B cell (primary cell): ENCODE measurements at regions not wholly inside any gene's neighbourhood (a gene's known extent, or its start where the extent isn't known, plus 50 kb on each side); places are given as distances from the start of the nearest gene placed in this dataset.
"Not testable (repeated sequence)": the region's sequence is repeated elsewhere in the genome, so short reads cannot be mapped to it uniquely, and the experiment has no call there.

Experiments
- ATAC-seq: fragments of 200-7000 bp; cut with Tn5 transposase; one replicate; pipeline ENCODE4 v1.10.0; 2021; ENCODE audit warnings: low read depth, mild to moderate bottlenecking, moderate number of reproducible peaks, moderate library complexity
- CTCF ChIA-PET: fragments of 350-600 bp; sonication (Branson Sonifier 250); formaldehyde crosslinking; loops from one replicate; lab custom pipeline; 2021; ENCODE audit warnings: antibody characterized with exemption, inconsistent platforms; lab: Charles Lee
- POLR2A ChIA-PET: fragments of 350-600 bp; sonication (Branson Sonifier 250); formaldehyde crosslinking; loops from one replicate; lab custom pipeline; 2021; ENCODE audit warnings: antibody characterized with exemption; lab: Charles Lee
- DNase-seq: peaks from one replicate; pipeline ENCODE4 v3.0.0; 2013
- H2AFZ ChIP-seq: 2 replicates; pipeline ENCODE4 v1.6.1; 2012; ENCODE audit warnings: mild to moderate bottlenecking, low read depth, low read length; ENCODE audit not compliant: insufficient read depth, poor library complexity, severe bottlenecking
- H3K27ac ChIP-seq, 2 donors: 1 replicate in 1 of 2; 2 replicates in 1 of 2; pipeline ENCODE4 v1.5.1; 2012 to 2013; ENCODE audit warnings: low read length in 2 of 2, mild to moderate bottlenecking in 2 of 2, moderate library complexity in 1 of 2
- H3K27me3 ChIP-seq, 4 experiments: fragments of 200-600 bp in 1 of 4; sonication (generic) in 1 of 4; replicated peaks in 1 of 4; 1 replicate in 2 of 4; 2 replicates in 2 of 4; pipeline versions ENCODE4 v1.6.1 to v1.7.0; 2013 to 2016; ENCODE audit warnings: low read length in 3 of 4, mild to moderate bottlenecking in 2 of 4, mixed read lengths in 1 of 4, moderate library complexity in 1 of 4; ENCODE audit not compliant: insufficient read depth in 4 of 4, control insufficient read depth in 3 of 4; ENCODE audit errors: control extremely low read depth in 1 of 4
- H3K36me3 ChIP-seq, 2 experiments: replicated peaks in 1 of 2; 1 replicate in 1 of 2; 2 replicates in 1 of 2; pipeline versions ENCODE4 v1.6.1 to v1.7.1; 2013; ENCODE audit warnings: low read length in 1 of 2; ENCODE audit not compliant: insufficient read depth in 2 of 2, control insufficient read depth in 1 of 2; ENCODE audit errors: control extremely low read depth in 1 of 2, extremely low read depth in 1 of 2
- H3K4me1 ChIP-seq, 2 donors: fragments of 200-600 bp in 1 of 2; sonication (generic) in 1 of 2; 1 replicate in 1 of 2; 2 replicates in 1 of 2; pipeline versions ENCODE4 v1.5.1 to v1.6.1; 2013 to 2017; ENCODE audit warnings: low read length in 2 of 2; ENCODE audit not compliant: control insufficient read depth in 2 of 2, insufficient read depth in 2 of 2
- H3K4me2 ChIP-seq: replicated peaks from 2 replicates; pipeline ENCODE3; 2012; ENCODE audit warnings: mild to moderate bottlenecking, low read depth, low read length; ENCODE audit not compliant: poor library complexity, severe bottlenecking
- H3K4me3 ChIP-seq, 5 experiments: fragments of 200-600 bp in 1 of 5; sonication (generic) in 1 of 5; 1 replicate in 3 of 5; 2 replicates in 2 of 5; pipeline versions ENCODE4 v1.5.1 to v1.7.0; 2011 to 2016; ENCODE audit warnings: low read length in 4 of 5, mild to moderate bottlenecking in 4 of 5, low read depth in 2 of 5, control low read depth in 1 of 5, moderate library complexity in 1 of 5; ENCODE audit not compliant: insufficient read depth in 1 of 5; ENCODE audit errors: control extremely low read depth in 1 of 5, extremely low read depth in 1 of 5
- H3K79me2 ChIP-seq: fragments of 200-600 bp; sonication (generic); one replicate; pipeline ENCODE4 v1.6.0; 2016; ENCODE audit warnings: low read length; ENCODE audit not compliant: control insufficient read depth, insufficient read depth
- H3K9ac ChIP-seq: fragments of 200-600 bp; sonication (generic); 2 replicates; pipeline ENCODE4 v1.6.1; 2017; ENCODE audit warnings: mild to moderate bottlenecking, low read length, moderate library complexity
- H3K9me3 ChIP-seq, 3 donors: one replicate each; pipeline versions ENCODE4 v1.6.1 to v1.7.1; 2013; ENCODE audit warnings: low read length in 2 of 3; ENCODE audit not compliant: control insufficient read depth in 2 of 3, insufficient read depth in 1 of 3; ENCODE audit errors: control extremely low read depth in 1 of 3
- H4K20me1 ChIP-seq: 2 replicates; pipeline ENCODE4 v1.6.0; 2012; ENCODE audit warnings: mild to moderate bottlenecking, low read length; ENCODE audit not compliant: insufficient read depth, control insufficient read depth, poor library complexity, severe bottlenecking
- H3K27ac Mint-ChIP-seq: one replicate; pipeline ENCODE4 v1.8.0; 2021; ENCODE audit warnings: mixed read lengths
- H3K27me3 Mint-ChIP-seq: one replicate; pipeline ENCODE4 v1.8.0; 2021; ENCODE audit warnings: mixed read lengths
- H3K4me1 Mint-ChIP-seq: one replicate; pipeline ENCODE4 v1.8.0; 2021; ENCODE audit warnings: mixed read lengths
- H3K4me3 Mint-ChIP-seq: one replicate; pipeline ENCODE4 v1.8.0; 2021; ENCODE audit warnings: mixed read lengths
- H3K9me3 Mint-ChIP-seq: one replicate; pipeline ENCODE4 v1.8.0; 2022; ENCODE audit warnings: mixed read lengths; ENCODE audit not compliant: insufficient read depth
- CTCF ChIP-seq: fragments of 200-600 bp; IDR thresholded peaks from one replicate; pipeline ENCODE4 v1.8.0; 2022; ENCODE audit warnings: antibody characterized with exemption, mild to moderate bottlenecking
- EZH2 ChIP-seq: IDR thresholded peaks from 2 replicates; pipeline ENCODE4 v1.6.1; 2012; ENCODE audit warnings: borderline replicate concordance, low read depth, mild to moderate bottlenecking, moderate library complexity, low read length; ENCODE audit not compliant: insufficient read depth, poor library complexity, severe bottlenecking
- WGBS: methylation state at CpG from one replicate; pipeline ENCODE4 v1.1.5; 2013; ENCODE audit warnings: missing lambda C conversion rate; ENCODE audit not compliant: insufficient coverage; 5-methylcytosine and 5-hydroxymethylcytosine counted together
- intact Hi-C: fragments of 100-400 bp; cut with micrococcal nuclease; formaldehyde crosslinking; loops from one replicate; pipeline ENCODE4 v1.10.0; 2022

- intact Hi-C loops = no loop called here
- H3K79me2 ChIP-seq = no peaks in the 10 kb centered on the region
- H3K27me3 ChIP-seq = no peaks in the 10 kb centered on the region
- Mint-ChIP-seq H3K4me1 (no peaks in the 10 kb centered on the region), H3K9me3 (peaks cover 4% of the 10 kb centered on the region), H3K27ac (no peak overlapping the region), H3K27me3 (no peaks in the 10 kb centered on the region), H3K4me3 (no peak overlapping the region)
- no peak overlapping the region for H3K27ac ChIP-seq
- POLR2A ChIA-PET = no interaction called here
- no peak for DNase-seq
- WGBS = 56% methylated on average over 3 of the region's 4 CpGs
- CTCF ChIA-PET = no interaction called here
- H4K20me1 ChIP-seq = no peaks in the 10 kb centered on the region
- no peak overlapping the region for H3K9ac ChIP-seq
- no peak for ATAC-seq
- no peak overlapping the region for H2AFZ ChIP-seq
- no peak overlapping the region for H3K4me2 ChIP-seq
- H3K36me3 ChIP-seq = no peaks in the 10 kb centered on the region
- no peak overlapping the region for H3K4me3 ChIP-seq
- H3K4me1 ChIP-seq = no peaks in the 10 kb centered on the region
- no peak for TF ChIP-seq CTCF
- no peak for TF ChIP-seq EZH2
- no peaks in the 10 kb centered on the region for H3K9me3 ChIP-seq
Measured at GRCh38 chr16:13631916-13632315, 288.0 kb upstream of the ERCC4 start.

- 73% methylated on average over 5 of the region's 6 CpGs for WGBS
- H3K4me1 ChIP-seq, H3K9me3 Mint-ChIP-seq, H2AFZ ChIP-seq, H3K27ac Mint-ChIP-seq, H3K9ac ChIP-seq, H3K9me3 ChIP-seq, DNase-seq, H3K4me3 ChIP-seq, H3K27me3 ChIP-seq, H3K79me2 ChIP-seq, H3K36me3 ChIP-seq, ATAC-seq, H3K27me3 Mint-ChIP-seq, H3K4me3 Mint-ChIP-seq, intact Hi-C loops, POLR2A ChIA-PET, CTCF ChIA-PET, H3K4me2 ChIP-seq, H4K20me1 ChIP-seq, H3K27ac ChIP-seq, H3K4me1 Mint-ChIP-seq: not testable (repeated sequence)
Measured at GRCh38 chr16:13632504-13632903, 287.4 kb upstream of the ERCC4 start.
